Liver (tissue), 3 donors: ENCODE measurements at regions not wholly inside any gene's neighbourhood (a gene's known extent, or its start where the extent isn't known, plus 50 kb on each side); places are given as distances from the start of the nearest gene placed in this dataset.

ENCODE experiments used
- CTCF ChIP-seq: fragments of 150-350 bp; IDR thresholded peaks from 2 replicates; pipeline ENCODE4 v1.5.1; 2017; ENCODE audit warnings: improper control_type of control experiment, low read depth, low read length; ENCODE audit not compliant: missing input control
- GABPA ChIP-seq, 2 donors: IDR thresholded peaks in 1 of 2; conservative IDR thresholded peaks in 1 of 2; 2 replicates each; pipeline ENCODE4 v1.6.1; 2016; ENCODE audit warnings: antibody characterized with exemption in 2 of 2, mild to moderate bottlenecking in 1 of 2, moderate library complexity in 1 of 2
- JUND ChIP-seq, 2 donors: IDR thresholded peaks; 2 replicates each; pipeline ENCODE4 v1.6.1; 2016; ENCODE audit warnings: antibody characterized with exemption in 2 of 2
- RAD21 ChIP-seq, 2 donors: IDR thresholded peaks; 2 replicates each; pipeline ENCODE4 v1.6.1; 2016; ENCODE audit warnings: antibody characterized with exemption in 2 of 2, mild to moderate bottlenecking in 2 of 2
- REST ChIP-seq: IDR thresholded peaks from 2 replicates; pipeline ENCODE4 v1.6.1; 2016; ENCODE audit warnings: antibody characterized with exemption, mild to moderate bottlenecking
- TAF1 ChIP-seq: conservative IDR thresholded peaks from 2 replicates; pipeline ENCODE4 v1.6.1; 2016; ENCODE audit warnings: antibody characterized with exemption, mild to moderate bottlenecking
- donor health status: healthy.
- donor health status: healthy.

- TF ChIP-seq REST, result no peak
- TF ChIP-seq CTCF, result no peak
- no peak for TF ChIP-seq RAD21 (IDR thresholded peaks at IDR 0.05)
- TF ChIP-seq TAF1, result no peak
- no peak for TF ChIP-seq GABPA (IDR thresholded peaks at IDR 0.05 in 1 of 2, conservative IDR thresholded peaks at IDR 0.05 in 1 of 2)
- no peak for TF ChIP-seq JUND (IDR thresholded peaks at IDR 0.05)
Measured at GRCh38 chr15:27671819-27672437, 427.2 kb downstream of the OCA2 start.
